GM12872 (cell line): ENCODE measurements at regions not wholly inside any gene's neighbourhood (a gene's known extent, or its start where the extent isn't known, plus 50 kb on each side); places are given as distances from the start of the nearest gene placed in this dataset.

Experiments used
- CTCF ChIP-seq: IDR thresholded peaks from 3 replicates; pipeline ENCODE4 v1.5.1; 2011; ENCODE audit warnings: low read depth, mild to moderate bottlenecking, low read length, moderate library complexity; ENCODE audit not compliant: insufficient read depth

DNA sequence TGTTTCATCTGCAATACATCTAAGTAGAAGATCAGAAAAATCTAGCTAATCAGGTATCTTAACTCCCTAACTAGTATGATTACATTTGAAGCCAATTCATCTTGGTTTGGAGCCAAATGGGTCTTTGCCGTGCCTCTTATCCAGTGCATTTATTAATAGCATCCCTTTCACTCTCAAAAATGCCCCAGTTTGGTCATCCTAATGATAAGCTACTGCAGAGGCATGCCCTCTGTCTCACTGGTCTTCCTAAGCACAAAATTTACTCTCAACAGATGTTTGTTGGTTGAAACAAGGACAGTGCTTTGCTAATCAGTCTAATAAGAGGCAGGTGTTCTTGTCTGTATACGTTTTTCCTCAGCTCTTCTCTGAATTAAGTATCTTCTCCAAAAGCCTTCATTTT, 403.2 kb downstream of the RAD51AP2 start:
- TF ChIP-seq CTCF: no peak

DNA sequence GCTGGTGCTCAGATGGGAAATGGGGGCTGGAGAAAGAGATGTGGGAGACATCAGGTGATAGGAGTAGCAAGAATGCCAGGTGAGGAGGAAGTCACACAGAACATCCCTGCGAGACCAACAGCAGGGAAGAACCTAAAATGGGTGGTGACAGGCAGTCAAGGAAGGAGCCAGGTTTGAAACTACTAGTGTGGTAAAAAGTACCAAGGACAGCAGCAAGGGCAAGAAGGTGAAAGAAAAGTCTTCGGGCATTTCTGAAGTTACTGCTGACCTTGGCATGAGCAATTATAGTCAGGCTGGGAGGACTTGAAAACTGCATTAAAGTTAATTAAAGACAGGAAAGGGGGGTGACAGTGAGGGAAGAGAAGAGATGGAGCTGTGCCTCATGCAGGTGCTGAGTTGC, 410.4 kb downstream of the RAD51AP2 start:
- no peak for TF ChIP-seq CTCF

- TF ChIP-seq CTCF: no peak
Observed at GRCh38 chr2:17107151-17107550, 411.1 kb downstream of the RAD51AP2 start.

GRCh38 chr2:17106418-17106817, 411.8 kb downstream of the RAD51AP2 start:
- TF ChIP-seq CTCF: no peak

DNA sequence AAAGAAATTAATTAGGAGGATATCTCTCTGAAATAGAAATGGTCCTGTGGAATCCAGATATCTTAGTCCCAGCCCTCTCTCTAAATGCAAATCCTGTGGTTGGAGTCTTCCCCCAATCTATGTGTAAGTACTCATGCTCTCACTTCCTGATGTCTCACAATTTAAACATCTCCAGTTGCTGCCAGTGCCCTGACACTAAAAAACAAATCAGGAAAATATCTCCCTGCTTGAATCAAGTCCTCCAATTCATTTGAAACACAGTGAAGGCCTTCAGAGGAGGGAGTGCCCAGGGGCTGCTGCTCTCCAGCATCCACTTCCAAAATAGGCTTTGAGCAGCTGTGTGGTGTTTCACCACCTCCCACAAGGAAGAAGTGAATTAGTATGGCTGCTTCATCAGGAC, 413.8 kb downstream of the RAD51AP2 start:
- no peak for TF ChIP-seq CTCF

GRCh38 chr2:17101596-17101995, 416.6 kb downstream of the RAD51AP2 start:
- no peak for TF ChIP-seq CTCF

DNA sequence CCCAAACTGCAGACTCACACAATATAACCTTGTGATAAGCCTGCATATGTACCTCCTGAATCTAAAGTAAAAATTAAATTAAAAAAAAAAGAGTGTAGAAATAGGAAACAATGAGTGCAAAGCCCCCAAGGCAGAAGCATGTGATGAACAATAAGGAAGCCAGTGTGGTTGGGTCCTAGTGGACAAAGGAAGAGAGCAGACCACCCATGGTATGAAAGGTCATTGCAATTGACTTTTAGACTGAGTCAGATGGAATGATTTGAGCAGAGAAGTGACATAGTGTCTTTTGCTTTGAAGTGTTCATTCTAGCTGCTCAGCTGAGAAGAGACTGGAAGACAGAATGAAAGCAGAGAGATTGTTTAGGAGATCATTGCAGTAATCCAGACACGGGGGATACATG, 417.1 kb downstream of the RAD51AP2 start:
- no peak for TF ChIP-seq CTCF

GRCh38 chr2:17095340-17095739, 422.9 kb downstream of the RAD51AP2 start:
- no peak for TF ChIP-seq CTCF
